Thyroid gland (tissue), 4 donors: ENCODE measurements at regions not wholly inside any gene's neighbourhood (a gene's known extent, or its start where the extent isn't known, plus 50 kb on each side); places are given as distances from the start of the nearest gene placed in this dataset.

ENCODE experiments used
- DNase-seq, 2 donors: peaks; one replicate each; pipeline ENCODE4 v3.0.0-alpha.2; 2019
- H3K27ac ChIP-seq, 3 donors: fragments of 200-600 bp; sonication (generic); 1 replicate in 2 of 3; 2 replicates in 1 of 3; pipeline ENCODE4 v1.5.1; 2016 to 2019; ENCODE audit warnings: mild to moderate bottlenecking in 1 of 3, moderate library complexity in 1 of 3
- H3K27me3 ChIP-seq: fragments of 200-600 bp; sonication (generic); one replicate; pipeline ENCODE4 v1.5.1; 2019
- H3K36me3 ChIP-seq, 2 donors: fragments of 200-600 bp; sonication (generic); one replicate each; pipeline ENCODE4 v1.5.1; 2016 to 2019
- H3K4me1 ChIP-seq, 2 donors: fragments of 200-600 bp; sonication (generic); one replicate each; pipeline ENCODE4 v1.5.1; 2017 to 2019
- H3K4me3 ChIP-seq, 3 donors: fragments of 200-600 bp; sonication (generic); replicated peaks in 1 of 3; 1 replicate in 2 of 3; 2 replicates in 1 of 3; pipeline ENCODE4 v1.5.1; 2016; ENCODE audit warnings: mild to moderate bottlenecking in 1 of 3
- H3K9me3 ChIP-seq: fragments of 200-600 bp; sonication (generic); one replicate; pipeline ENCODE4 v1.5.1; 2017
- CTCF ChIP-seq, 6 experiments: fragments of 200-600 bp in 3 of 6; fragments of 450-650 bp in 3 of 6; sonication (generic) in 3 of 6; IDR thresholded peaks; one replicate each; pipeline ENCODE4 v1.5.1; 2016 to 2019; ENCODE audit warnings: antibody characterized with exemption in 6 of 6, mild to moderate bottlenecking in 2 of 6, inconsistent platforms in 1 of 6, moderate library complexity in 1 of 6
- POLR2A ChIP-seq, 2 donors: fragments of 450-650 bp; IDR thresholded peaks; one replicate each; pipeline ENCODE4 v1.6.1; 2017; ENCODE audit warnings: antibody characterized with exemption in 2 of 2, mild to moderate bottlenecking in 2 of 2, moderate library complexity in 1 of 2
- WGBS, 2 donors: methylation state at CpG; one replicate each; pipeline ENCODE4 v1.1.5; 2017; 5-methylcytosine and 5-hydroxymethylcytosine counted together
- intact Hi-C: fragments of 100-400 bp; cut with DNase I; formaldehyde crosslinking; loops from one replicate; pipeline ENCODE4 v1.15.1; 2023

GRCh38 chr6:170205534-170206316, 85.2 kb downstream of the DLL1 start:
- intact Hi-C loops: no loop called here
- WGBS, 2 donors: 88 to 90% methylated on average over 14 of the region's 14 CpGs
- no peak for DNase-seq

DNA sequence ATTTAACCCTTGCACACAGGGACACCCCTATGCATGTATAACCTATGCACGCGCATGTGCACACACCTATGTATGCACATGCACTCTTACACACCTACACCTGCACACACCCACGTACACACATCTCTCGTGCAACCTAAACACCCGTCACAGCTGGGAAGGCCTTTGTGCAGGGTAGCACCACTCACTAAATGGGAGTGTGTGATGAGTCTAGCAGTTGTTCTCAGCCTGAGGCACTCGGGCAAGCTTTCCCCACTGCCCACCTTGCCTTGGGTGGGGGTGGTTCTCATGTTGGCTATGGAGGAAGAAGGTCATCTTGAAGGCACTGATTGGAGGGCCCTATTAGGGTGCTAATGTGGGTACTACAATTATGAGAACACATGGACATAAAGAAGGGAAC, 85.8 kb downstream of the DLL1 start:
- intact Hi-C loops: no loop called here
- H3K9me3 ChIP-seq: no peaks in the 10 kb centered on the region
- no peak overlapping the region for H3K27ac ChIP-seq
- 72 to 88% methylated on average over 6 of the region's 6 CpGs for WGBS, 2 donors
- DNase-seq: no peak
- no peaks in the 10 kb centered on the region for H3K4me1 ChIP-seq
- H3K27me3 ChIP-seq: no peaks in the 10 kb centered on the region
- TF ChIP-seq POLR2A (IDR thresholded peaks at IDR 0.05) (no peak), CTCF (IDR thresholded peaks at IDR 0.05) (no peak)
- H3K36me3 ChIP-seq: no peaks in the 10 kb centered on the region
- no peak overlapping the region for H3K4me3 ChIP-seq

More at GRCh38 chr6:170205534-170206316, 85.2 kb downstream of the DLL1 start:
- H3K4me3 ChIP-seq: no peak overlapping the region
- H3K4me1 ChIP-seq: no peaks in the 10 kb centered on the region
- H3K27ac ChIP-seq: no peak overlapping the region
- no peaks in the 10 kb centered on the region for H3K9me3 ChIP-seq
- TF ChIP-seq CTCF (IDR thresholded peaks at IDR 0.05) (no peak), POLR2A (IDR thresholded peaks at IDR 0.05) (no peak)
- H3K36me3 ChIP-seq: no peaks in the 10 kb centered on the region
- H3K27me3 ChIP-seq: no peaks in the 10 kb centered on the region

GRCh38 chr6:170203212-170203611, 87.7 kb downstream of the DLL1 start:
- Histone ChIP-seq H3K27ac (no peak overlapping the region), H3K4me3 (no peak overlapping the region), H3K36me3 (no peaks in the 10 kb centered on the region), H3K4me1 (no peaks in the 10 kb centered on the region), H3K9me3 (no peaks in the 10 kb centered on the region), H3K27me3 (no peaks in the 10 kb centered on the region)
- TF ChIP-seq CTCF (IDR thresholded peaks at IDR 0.05): no peak
- TF ChIP-seq POLR2A (IDR thresholded peaks at IDR 0.05): no peak
- no peak for DNase-seq
- 87 to 88% methylated on average over 6 of the region's 6 CpGs for WGBS, 2 donors
- intact Hi-C loops: no loop called here

DNA sequence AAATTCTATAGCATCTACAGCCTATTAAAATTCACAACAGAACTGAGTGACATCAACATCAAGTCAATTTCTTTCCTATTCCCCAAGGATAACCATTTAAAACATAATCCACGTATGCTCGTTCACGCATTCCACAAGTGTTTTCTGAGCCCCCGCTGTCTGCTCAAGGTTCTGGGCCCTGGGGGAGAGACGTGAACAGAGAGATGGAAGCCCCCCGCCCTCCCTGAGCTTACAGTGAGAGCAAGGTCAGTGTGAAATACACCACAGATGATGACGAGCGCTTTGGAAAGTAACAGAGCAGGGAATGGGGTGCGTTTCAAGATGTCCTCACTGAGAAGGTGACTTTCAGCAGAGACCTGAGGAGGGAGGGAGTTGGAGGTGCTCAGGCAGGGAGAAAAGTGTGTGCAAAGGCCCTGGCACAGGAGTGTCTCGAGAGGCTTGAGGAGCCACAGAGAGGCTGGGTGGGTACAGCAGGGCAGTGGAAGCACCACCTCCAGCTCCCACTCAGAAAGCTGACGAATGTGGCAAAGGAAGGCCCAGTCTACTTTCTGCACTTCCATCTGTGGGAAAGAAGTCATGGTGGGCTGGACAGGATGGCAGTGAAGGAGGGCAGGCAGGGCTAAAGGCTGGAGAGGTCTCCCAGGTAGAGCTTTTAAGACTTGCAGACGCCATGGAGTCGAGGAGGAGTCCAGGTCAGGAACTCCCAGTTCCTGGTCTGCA, 88.3 kb downstream of the DLL1 start:
- Histone ChIP-seq H3K4me3 (no peak overlapping the region), H3K27me3 (no peaks in the 10 kb centered on the region), H3K36me3 (no peaks in the 10 kb centered on the region), H3K4me1 (no peaks in the 10 kb centered on the region), H3K27ac (no peak overlapping the region), H3K9me3 (no peaks in the 10 kb centered on the region)
- no peak for TF ChIP-seq CTCF (IDR thresholded peaks at IDR 0.05)
- no peak for TF ChIP-seq POLR2A (IDR thresholded peaks at IDR 0.05)
- DNase-seq: no peak
- WGBS, 2 donors: 82 to 88% methylated on average over 13 of the region's 13 CpGs
- intact Hi-C loops: no loop called here

DNA sequence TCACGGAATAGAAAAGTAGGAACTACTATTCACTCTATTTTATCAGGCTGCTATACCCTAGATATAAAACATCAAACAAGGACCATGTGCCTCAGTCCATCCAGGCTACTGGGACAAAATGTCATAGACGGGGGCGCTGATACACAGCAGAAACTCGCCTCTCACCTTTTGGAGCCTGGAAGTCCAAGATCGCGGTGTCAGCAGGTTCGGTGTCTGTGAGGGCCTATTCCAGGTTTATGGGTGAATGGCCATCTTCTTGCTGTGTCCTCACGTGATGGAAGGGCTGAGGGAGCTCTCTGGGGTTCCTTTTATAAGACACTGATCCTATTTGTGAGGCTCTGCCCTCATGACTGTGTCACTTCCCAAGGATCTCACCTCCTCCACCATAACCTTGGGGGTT, 89.5 kb downstream of the DLL1 start:
- no peak overlapping the region for H3K4me3 ChIP-seq
- no peaks in the 10 kb centered on the region for H3K36me3 ChIP-seq
- no peak overlapping the region for H3K27ac ChIP-seq
- no peak for DNase-seq
- no peaks in the 10 kb centered on the region for H3K9me3 ChIP-seq
- H3K27me3 ChIP-seq: no peaks in the 10 kb centered on the region
- intact Hi-C loops: no loop called here
- WGBS, 2 donors: 85 to 86% methylated on average over 8 of the region's 8 CpGs
- TF ChIP-seq POLR2A (IDR thresholded peaks at IDR 0.05) (no peak), CTCF (IDR thresholded peaks at IDR 0.05) (no peak)
- H3K4me1 ChIP-seq: no peaks in the 10 kb centered on the region
